ENCODE measurements at regions not wholly inside any gene's neighbourhood (a gene's known extent, or its start where the extent isn't known, plus 50 kb on each side); places are given as distances from the start of the nearest gene placed in this dataset.

DNA sequence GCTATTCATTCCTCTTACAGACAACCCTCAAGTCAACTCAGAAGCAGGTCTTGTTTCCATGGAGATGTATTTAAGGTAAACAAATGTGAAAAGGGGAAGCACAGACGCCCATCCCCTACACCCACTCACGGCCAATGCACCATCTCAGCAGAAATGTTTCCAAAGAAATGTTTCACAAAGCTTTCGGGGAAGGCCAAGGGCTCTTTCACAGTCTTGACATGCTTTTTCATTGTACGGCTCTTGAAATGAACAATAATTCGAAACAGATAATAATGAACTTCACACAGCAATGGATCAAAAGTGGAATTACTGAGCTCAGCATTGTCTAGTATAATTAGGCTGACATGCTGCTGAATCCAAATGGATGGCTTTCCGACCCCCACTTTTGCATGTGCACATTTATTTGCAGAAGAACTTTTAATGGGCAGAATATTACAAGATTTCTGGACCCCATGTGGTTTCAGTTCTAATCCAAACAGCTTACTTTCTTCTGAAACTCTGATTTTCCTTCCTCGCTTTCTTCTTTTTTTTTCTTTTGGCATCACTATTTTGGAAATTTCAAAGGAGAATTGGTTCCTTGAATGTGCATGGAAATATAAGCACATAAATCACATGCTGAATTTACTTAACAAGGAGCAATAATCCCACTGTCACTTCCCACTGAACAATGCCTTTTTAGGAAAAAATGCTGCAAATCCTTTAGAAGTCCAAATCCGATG, 160.9 kb downstream of the SMIM20 start:
- Histone ChIP-seq H3K9ac (ENCODE audit: insufficient read length) (no peak overlapping the region), H3K4me3 (peak overlapping the region; percentile 42), H3K9me3 (ENCODE audit: low read depth, low read length) (no peaks in the 10 kb centered on the region), H3K36me3 (ENCODE audit: insufficient read depth, low read length) (no peaks in the 10 kb centered on the region), H3K27ac (no peak overlapping the region)
- no peak for TF ChIP-seq FOXP2 (optimal IDR thresholded peaks at IDR 0.05; ENCODE audit: control extremely low read depth, extremely low read length, insufficient read depth)
- DNase-seq (ENCODE audit: low read depth, low spot score): no peak

DNA sequence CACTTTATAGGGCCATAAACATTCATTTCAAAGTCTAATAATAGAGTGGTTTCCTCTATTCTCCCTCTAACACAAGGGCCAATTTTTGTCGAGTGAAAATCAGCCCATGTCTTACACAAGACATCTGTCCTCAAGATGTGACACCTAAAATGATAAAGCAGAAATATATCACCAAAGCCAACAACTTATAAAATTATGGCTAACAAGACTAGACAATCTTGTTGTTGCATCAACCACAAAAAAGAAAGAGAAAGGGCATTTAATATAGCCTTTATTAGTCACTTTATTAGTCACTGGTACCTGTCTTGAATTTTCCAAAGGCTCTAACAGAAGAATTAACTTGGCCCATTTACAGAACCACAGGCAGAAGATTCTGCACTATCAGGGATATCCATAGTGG, 161.6 kb downstream of the SMIM20 start:
- DNase-seq (ENCODE audit: low read depth, low spot score): no peak
- Histone ChIP-seq H3K36me3 (ENCODE audit: insufficient read depth, low read length) (no peaks in the 10 kb centered on the region), H3K4me3 (no peak overlapping the region), H3K27ac (no peak overlapping the region), H3K9ac (ENCODE audit: insufficient read length) (no peak overlapping the region), H3K9me3 (ENCODE audit: low read depth, low read length) (no peaks in the 10 kb centered on the region)
- TF ChIP-seq FOXP2 (optimal IDR thresholded peaks at IDR 0.05; ENCODE audit: control extremely low read depth, extremely low read length, insufficient read depth) (no peak), EZH2 (IDR thresholded peaks at IDR 0.05) (no peak), POLR2AphosphoS5 (IDR thresholded peaks at IDR 0.05; ENCODE audit: borderline replicate concordance, low read depth, low read length) (no peak)

DNA sequence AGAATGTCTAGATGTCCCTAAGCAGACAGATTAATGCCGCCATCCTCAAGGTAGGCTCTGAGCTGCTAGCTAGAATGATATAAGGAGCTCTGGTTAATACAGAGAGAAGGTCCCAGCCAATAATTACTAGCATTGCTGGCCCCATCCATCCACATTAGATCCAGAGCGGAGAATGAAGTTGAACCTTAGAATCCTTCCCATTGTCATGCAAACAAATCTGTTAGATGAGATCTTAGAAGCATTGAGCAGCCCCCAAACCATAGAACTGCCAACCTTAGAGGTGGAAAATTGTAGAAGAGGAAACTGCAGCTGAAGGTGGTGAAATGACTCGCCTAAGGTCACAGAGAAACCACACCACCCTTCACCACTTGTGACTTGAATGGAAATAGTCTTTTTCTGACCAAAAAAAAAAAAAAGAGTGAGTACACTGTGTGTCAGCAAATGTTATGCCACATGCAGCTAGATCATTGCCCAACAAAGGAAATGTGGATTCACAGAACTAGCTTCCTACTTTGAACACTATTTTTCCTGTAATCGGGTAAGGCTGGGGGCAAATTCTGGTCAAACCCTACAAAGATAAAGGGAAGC, 162.1 kb downstream of the SMIM20 start:
- Histone ChIP-seq H3K27ac (no peak overlapping the region), H3K9me3 (ENCODE audit: low read depth, low read length) (no peaks in the 10 kb centered on the region), H3K4me3 (no peak overlapping the region), H3K9ac (ENCODE audit: insufficient read length) (no peak overlapping the region), H3K36me3 (ENCODE audit: insufficient read depth, low read length) (no peaks in the 10 kb centered on the region)
- no peak for TF ChIP-seq POLR2AphosphoS5 (IDR thresholded peaks at IDR 0.05; ENCODE audit: borderline replicate concordance, low read depth, low read length)
- no peak for TF ChIP-seq EZH2 (IDR thresholded peaks at IDR 0.05)
- DNase-seq (ENCODE audit: low read depth, low spot score): no peak

DNA sequence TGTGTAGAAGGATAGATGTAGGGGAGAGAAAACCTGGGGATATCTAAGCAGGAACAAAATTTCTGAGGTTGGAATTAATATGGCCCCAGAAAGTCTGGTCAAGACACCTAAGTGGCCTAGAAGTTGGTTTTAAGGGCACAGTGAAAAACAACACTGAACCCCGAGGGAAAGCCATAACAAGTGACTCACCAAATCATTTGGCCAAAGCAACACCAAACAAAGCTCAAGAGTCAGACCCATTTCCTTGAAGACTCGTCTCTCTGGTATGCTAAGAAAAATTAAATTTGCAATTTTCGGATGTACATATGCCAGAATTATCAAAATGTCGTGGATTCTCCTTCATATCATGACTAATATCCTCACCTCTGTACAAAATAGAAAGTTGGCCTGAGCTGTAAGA, 162.9 kb downstream of the SMIM20 start:
- Histone ChIP-seq H3K9me3 (ENCODE audit: low read depth, low read length) (no peaks in the 10 kb centered on the region), H3K27ac (no peak overlapping the region), H3K9ac (ENCODE audit: insufficient read length) (no peak overlapping the region), H3K36me3 (ENCODE audit: insufficient read depth, low read length) (no peaks in the 10 kb centered on the region), H3K4me3 (no peak overlapping the region)
- no peak for DNase-seq (ENCODE audit: low read depth, low spot score)
- no peak for TF ChIP-seq POLR2AphosphoS5 (IDR thresholded peaks at IDR 0.05; ENCODE audit: borderline replicate concordance, low read depth, low read length)
- TF ChIP-seq FOXP2 (optimal IDR thresholded peaks at IDR 0.05; ENCODE audit: control extremely low read depth, extremely low read length, insufficient read depth): no peak
- no peak for TF ChIP-seq EZH2 (IDR thresholded peaks at IDR 0.05)

DNA sequence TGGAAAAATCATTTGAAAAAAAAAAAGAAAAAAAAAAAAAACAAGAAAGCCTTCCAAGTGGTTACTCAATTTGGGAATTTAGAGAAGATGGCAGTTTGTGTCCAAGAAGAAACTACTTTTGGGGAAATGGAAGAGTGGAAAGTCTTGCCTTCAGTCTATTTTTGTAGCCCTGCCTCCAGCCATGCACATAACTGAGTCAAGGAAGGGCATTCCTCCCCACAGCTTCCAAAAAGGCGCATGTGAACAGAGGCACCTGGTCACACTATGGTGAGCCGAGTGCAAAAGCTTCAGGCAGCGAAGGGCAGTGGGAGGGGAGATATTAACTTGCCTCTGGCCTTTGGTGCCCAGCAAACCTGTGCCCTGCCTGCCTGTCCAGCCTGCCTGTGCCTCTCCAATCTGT, 163.7 kb downstream of the SMIM20 start:
- no peaks in the 10 kb centered on the region for H3K9me3 ChIP-seq (ENCODE audit: low read depth, low read length)
- no peaks in the 10 kb centered on the region for H3K36me3 ChIP-seq (ENCODE audit: insufficient read depth, low read length)
- no peak for DNase-seq (ENCODE audit: low read depth, low spot score)
- no peak overlapping the region for H3K9ac ChIP-seq (ENCODE audit: insufficient read length)
- H3K27ac ChIP-seq: no peak overlapping the region
- TF ChIP-seq EZH2 (IDR thresholded peaks at IDR 0.05): no peak
- TF ChIP-seq FOXP2 (optimal IDR thresholded peaks at IDR 0.05; ENCODE audit: control extremely low read depth, extremely low read length, insufficient read depth): no peak
- no peak for TF ChIP-seq POLR2AphosphoS5 (IDR thresholded peaks at IDR 0.05; ENCODE audit: borderline replicate concordance, low read depth, low read length)
- H3K4me3 ChIP-seq: no peak overlapping the region

DNA sequence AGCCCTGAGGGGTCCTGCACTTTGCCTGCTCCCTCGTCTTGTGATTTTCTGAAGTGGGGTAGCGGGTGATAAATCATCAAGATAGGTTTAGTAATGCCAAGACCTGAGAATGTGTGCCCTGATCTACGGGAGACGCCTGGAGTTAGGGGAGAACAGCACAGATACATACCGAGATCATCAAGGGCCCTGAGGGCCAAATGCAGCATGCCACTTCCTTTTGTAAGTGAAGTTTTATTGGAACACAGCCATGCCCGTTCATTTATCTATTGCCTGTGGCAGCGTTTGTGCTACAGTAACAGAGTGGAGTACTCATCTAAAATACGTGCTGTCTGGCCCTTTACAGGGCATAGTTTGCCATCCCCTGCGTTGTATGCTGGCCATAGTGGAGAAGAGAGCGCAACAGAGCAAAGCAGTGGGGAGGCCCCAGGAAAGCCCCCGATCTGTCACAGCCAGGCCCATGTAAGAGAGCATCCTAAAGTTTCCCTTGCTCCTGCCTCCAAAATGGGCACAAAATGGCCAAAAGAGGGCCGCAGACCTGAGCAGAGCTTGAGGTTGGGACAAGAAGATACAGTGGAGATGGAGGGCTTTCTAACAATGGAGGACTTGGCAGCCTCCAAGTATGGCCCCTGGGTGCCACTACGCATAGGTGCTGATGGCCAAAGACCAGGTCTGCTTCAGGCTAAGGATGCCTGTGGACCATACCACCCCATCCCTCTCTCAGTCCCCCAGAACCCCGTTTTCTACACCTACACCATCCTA, 167.0 kb downstream of the SMIM20 start:
- H3K9me3 ChIP-seq (ENCODE audit: low read depth, low read length): no peaks in the 10 kb centered on the region
- DNase-seq (ENCODE audit: low read depth, low spot score): peak; percentile 58
- TF ChIP-seq FOXP2 (optimal IDR thresholded peaks at IDR 0.05; ENCODE audit: control extremely low read depth, extremely low read length, insufficient read depth) (no peak), POLR2AphosphoS5 (IDR thresholded peaks at IDR 0.05; ENCODE audit: borderline replicate concordance, low read depth, low read length) (no peak), EZH2 (IDR thresholded peaks at IDR 0.05) (no peak)
- no peak overlapping the region for H3K27ac ChIP-seq
- H3K4me3 ChIP-seq: peak overlapping the region; percentile 57
- H3K36me3 ChIP-seq (ENCODE audit: insufficient read depth, low read length): no peaks in the 10 kb centered on the region
- H3K9ac ChIP-seq (ENCODE audit: insufficient read length): no peak overlapping the region

DNA sequence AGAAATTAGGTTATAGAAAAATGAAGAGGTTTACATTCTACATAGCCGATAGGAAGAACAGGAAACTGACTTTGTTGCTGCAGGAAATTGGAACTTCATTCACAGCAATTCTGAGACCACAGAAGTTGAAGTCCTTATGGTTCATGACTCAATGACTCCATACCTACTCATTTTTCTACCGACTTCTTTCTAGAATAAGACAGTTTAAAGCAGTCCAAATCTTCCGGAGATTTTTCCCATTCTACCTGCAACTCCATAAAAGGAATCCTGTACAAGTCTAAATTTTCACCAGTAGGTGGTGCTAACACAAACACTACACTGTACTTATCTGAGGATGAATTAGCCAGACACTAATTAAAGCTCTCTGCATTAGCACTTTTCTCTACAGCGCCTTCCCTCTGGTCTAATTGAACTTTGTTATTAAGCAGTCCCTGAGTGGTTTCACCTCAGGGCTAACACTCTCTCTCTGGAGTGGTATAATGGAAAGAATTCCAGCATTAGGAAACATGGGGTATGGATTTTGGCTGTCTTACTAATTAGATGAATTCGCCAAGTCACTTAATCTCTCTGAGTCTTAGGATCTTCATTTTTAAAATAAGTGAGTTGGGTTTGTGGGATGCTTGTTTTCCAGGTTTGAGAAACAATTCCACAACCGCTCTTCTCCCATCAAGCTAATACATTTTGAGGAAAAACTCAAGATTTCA, 167.9 kb downstream of the SMIM20 start:
- no peak overlapping the region for H3K9ac ChIP-seq (ENCODE audit: insufficient read length)
- H3K36me3 ChIP-seq (ENCODE audit: insufficient read depth, low read length): no peaks in the 10 kb centered on the region
- no peak overlapping the region for H3K27ac ChIP-seq
- no peak for TF ChIP-seq EZH2 (IDR thresholded peaks at IDR 0.05)
- no peak for TF ChIP-seq FOXP2 (optimal IDR thresholded peaks at IDR 0.05; ENCODE audit: control extremely low read depth, extremely low read length, insufficient read depth)
- TF ChIP-seq POLR2AphosphoS5 (IDR thresholded peaks at IDR 0.05; ENCODE audit: borderline replicate concordance, low read depth, low read length): no peak
- peak; percentile 39 for DNase-seq (ENCODE audit: low read depth, low spot score)
- peak overlapping the region; percentile 57 for H3K4me3 ChIP-seq
- H3K9me3 ChIP-seq (ENCODE audit: low read depth, low read length): no peaks in the 10 kb centered on the region

DNA sequence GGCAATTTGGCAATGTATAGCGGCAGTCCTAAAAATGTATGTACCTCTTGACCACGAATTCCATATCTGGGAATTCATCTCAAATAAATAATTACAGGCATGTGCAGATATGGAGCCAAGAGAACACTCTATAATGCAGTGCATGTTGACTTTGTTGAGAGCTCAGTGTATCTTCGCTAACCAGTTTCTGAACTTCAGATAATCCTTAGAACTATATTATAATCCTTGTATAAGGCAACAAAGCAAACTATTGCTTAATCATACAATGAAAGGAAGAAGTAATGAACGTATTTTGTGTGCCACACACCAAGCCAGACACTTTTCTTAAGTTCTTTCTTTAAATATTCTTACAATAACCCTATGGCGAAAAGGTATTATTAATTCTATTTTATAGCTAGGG, 168.5 kb downstream of the SMIM20 start:
- no peak for DNase-seq (ENCODE audit: low read depth, low spot score)
- Histone ChIP-seq H3K9ac (ENCODE audit: insufficient read length) (no peak overlapping the region), H3K9me3 (ENCODE audit: low read depth, low read length) (no peaks in the 10 kb centered on the region), H3K27ac (no peak overlapping the region), H3K4me3 (no peak overlapping the region), H3K36me3 (ENCODE audit: insufficient read depth, low read length) (no peaks in the 10 kb centered on the region)
- TF ChIP-seq EZH2 (IDR thresholded peaks at IDR 0.05): no peak
- TF ChIP-seq FOXP2 (optimal IDR thresholded peaks at IDR 0.05; ENCODE audit: control extremely low read depth, extremely low read length, insufficient read depth): no peak
- no peak for TF ChIP-seq POLR2AphosphoS5 (IDR thresholded peaks at IDR 0.05; ENCODE audit: borderline replicate concordance, low read depth, low read length)
